ENCODE measurements at regions not wholly inside any gene's neighbourhood (a gene's known extent, or its start where the extent isn't known, plus 50 kb on each side); places are given as distances from the start of the nearest gene placed in this dataset.

GRCh38 chr13:44271915-44272341 is 101.7 kb upstream of the SERP2 start:
- Histone ChIP-seq H3K27ac (no peak overlapping the region), H3K9me3 (ENCODE audit: severe bottlenecking) (no peaks in the 10 kb centered on the region), H3K27me3 (ENCODE audit: insufficient read depth, low read depth, severe bottlenecking) (no peaks in the 10 kb centered on the region), H3K4me3 (ENCODE audit: low read depth, low read length) (no peak overlapping the region), H3K36me3 (no peaks in the 10 kb centered on the region)
- no peak for DNase-seq
- no peak for TF ChIP-seq CTCF (IDR thresholded peaks at IDR 0.05; ENCODE audit: low read depth, low read length)

GRCh38 chr13:44272692-44273091 is 100.9 kb upstream of the SERP2 start:
- Histone ChIP-seq H3K4me3 (ENCODE audit: low read depth, low read length) (no peak overlapping the region), H3K36me3 (no peaks in the 10 kb centered on the region), H3K27me3 (ENCODE audit: insufficient read depth, low read depth, severe bottlenecking) (no peaks in the 10 kb centered on the region), H3K27ac (no peak overlapping the region), H3K9me3 (ENCODE audit: severe bottlenecking) (no peaks in the 10 kb centered on the region)
- no peak for TF ChIP-seq CTCF (IDR thresholded peaks at IDR 0.05; ENCODE audit: low read depth, low read length)
- DNase-seq, result no peak

GRCh38 chr13:44273216-44273615 is 100.4 kb upstream of the SERP2 start:
- H3K27ac ChIP-seq, result no peak overlapping the region
- no peaks in the 10 kb centered on the region for H3K27me3 ChIP-seq (ENCODE audit: insufficient read depth, low read depth, severe bottlenecking)
- no peaks in the 10 kb centered on the region for H3K9me3 ChIP-seq (ENCODE audit: severe bottlenecking)
- TF ChIP-seq CTCF (IDR thresholded peaks at IDR 0.05; ENCODE audit: low read depth, low read length), result no peak
- no peak for DNase-seq
- H3K36me3 ChIP-seq, result no peaks in the 10 kb centered on the region
- no peak overlapping the region for H3K4me3 ChIP-seq (ENCODE audit: low read depth, low read length)

GRCh38 chr13:44273991-44274770 is 99.4 kb upstream of the SERP2 start:
- no peaks in the 10 kb centered on the region for H3K36me3 ChIP-seq
- no peak for DNase-seq
- no peak overlapping the region for H3K27ac ChIP-seq
- H3K4me3 ChIP-seq (ENCODE audit: low read depth, low read length), result no peak overlapping the region
- no peak for TF ChIP-seq CTCF (IDR thresholded peaks at IDR 0.05; ENCODE audit: low read depth, low read length)
- no peaks in the 10 kb centered on the region for H3K9me3 ChIP-seq (ENCODE audit: severe bottlenecking)
- H3K27me3 ChIP-seq (ENCODE audit: insufficient read depth, low read depth, severe bottlenecking), result no peaks in the 10 kb centered on the region

- no peak for DNase-seq
- H3K9me3 ChIP-seq (ENCODE audit: severe bottlenecking), result no peaks in the 10 kb centered on the region
- no peak overlapping the region for H3K4me3 ChIP-seq (ENCODE audit: low read depth, low read length)
- no peaks in the 10 kb centered on the region for H3K27me3 ChIP-seq (ENCODE audit: insufficient read depth, low read depth, severe bottlenecking)
- no peaks in the 10 kb centered on the region for H3K36me3 ChIP-seq
- H3K27ac ChIP-seq, result no peak overlapping the region
- TF ChIP-seq CTCF (IDR thresholded peaks at IDR 0.05; ENCODE audit: low read depth, low read length), result no peak
These were observed 98.8 kb upstream of the SERP2 start for GRCh38 chr13:44274771-44275205.

GRCh38 chr13:44275381-44275780 is 98.2 kb upstream of the SERP2 start:
- Histone ChIP-seq H3K9me3 (ENCODE audit: severe bottlenecking) (no peaks in the 10 kb centered on the region), H3K4me3 (ENCODE audit: low read depth, low read length) (no peak overlapping the region), H3K27me3 (ENCODE audit: insufficient read depth, low read depth, severe bottlenecking) (no peaks in the 10 kb centered on the region), H3K27ac (no peak overlapping the region), H3K36me3 (no peaks in the 10 kb centered on the region)
- no peak for TF ChIP-seq CTCF (IDR thresholded peaks at IDR 0.05; ENCODE audit: low read depth, low read length)
- DNase-seq, result no peak

All from WERI-Rb-1 (cell line).